ENCODE measurements at regions not wholly inside any gene's neighbourhood (a gene's known extent, or its start where the extent isn't known, plus 50 kb on each side); places are given as distances from the start of the nearest gene placed in this dataset.

DNA sequence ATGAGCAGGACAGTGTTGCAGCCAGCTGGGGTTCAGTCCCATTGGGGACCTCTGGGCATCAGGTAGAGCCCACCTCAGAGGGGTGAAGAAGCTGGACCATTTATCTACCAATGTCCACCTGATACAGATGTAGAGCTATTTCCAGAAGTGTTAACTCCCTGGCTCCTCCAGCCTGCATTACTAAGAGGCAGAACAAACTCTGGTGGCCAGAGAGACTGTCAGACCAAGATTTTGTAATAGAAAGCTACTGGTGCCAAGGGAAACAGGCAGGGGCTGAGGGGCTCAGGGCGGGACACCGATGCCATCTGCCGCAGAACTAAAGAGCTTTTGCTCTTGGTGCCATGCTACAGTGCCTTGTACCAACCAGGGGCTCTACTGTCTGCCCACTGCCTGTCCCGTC, 268.2 kb upstream of the HABP2 start:
- DNase-seq, result no peak
- TF ChIP-seq, protein P1, sequence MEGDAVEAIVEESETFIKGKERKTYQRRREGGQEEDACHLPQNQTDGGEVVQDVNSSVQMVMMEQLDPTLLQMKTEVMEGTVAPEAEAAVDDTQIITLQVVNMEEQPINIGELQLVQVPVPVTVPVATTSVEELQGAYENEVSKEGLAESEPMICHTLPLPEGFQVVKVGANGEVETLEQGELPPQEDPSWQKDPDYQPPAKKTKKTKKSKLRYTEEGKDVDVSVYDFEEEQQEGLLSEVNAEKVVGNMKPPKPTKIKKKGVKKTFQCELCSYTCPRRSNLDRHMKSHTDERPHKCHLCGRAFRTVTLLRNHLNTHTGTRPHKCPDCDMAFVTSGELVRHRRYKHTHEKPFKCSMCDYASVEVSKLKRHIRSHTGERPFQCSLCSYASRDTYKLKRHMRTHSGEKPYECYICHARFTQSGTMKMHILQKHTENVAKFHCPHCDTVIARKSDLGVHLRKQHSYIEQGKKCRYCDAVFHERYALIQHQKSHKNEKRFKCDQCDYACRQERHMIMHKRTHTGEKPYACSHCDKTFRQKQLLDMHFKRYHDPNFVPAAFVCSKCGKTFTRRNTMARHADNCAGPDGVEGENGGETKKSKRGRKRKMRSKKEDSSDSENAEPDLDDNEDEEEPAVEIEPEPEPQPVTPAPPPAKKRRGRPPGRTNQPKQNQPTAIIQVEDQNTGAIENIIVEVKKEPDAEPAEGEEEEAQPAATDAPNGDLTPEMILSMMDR (IDR thresholded peaks at IDR 0.05; ENCODE audit: low read depth, low read length, missing control alignments), result no peak
- in situ Hi-C loops (cut with HindIII; ENCODE audit: low pct_ligation_motif_present, low sequenced_read_pairs), result no loop called here
- no peak overlapping the region for H3K4me3 ChIP-seq (ENCODE audit: low read depth, low read length)
- H3K36me3 ChIP-seq (replicated peaks), result no peaks in the 10 kb centered on the region
- no peak overlapping the region for H3K27ac ChIP-seq
- no peaks in the 10 kb centered on the region for H3K27me3 ChIP-seq (replicated peaks)

DNA sequence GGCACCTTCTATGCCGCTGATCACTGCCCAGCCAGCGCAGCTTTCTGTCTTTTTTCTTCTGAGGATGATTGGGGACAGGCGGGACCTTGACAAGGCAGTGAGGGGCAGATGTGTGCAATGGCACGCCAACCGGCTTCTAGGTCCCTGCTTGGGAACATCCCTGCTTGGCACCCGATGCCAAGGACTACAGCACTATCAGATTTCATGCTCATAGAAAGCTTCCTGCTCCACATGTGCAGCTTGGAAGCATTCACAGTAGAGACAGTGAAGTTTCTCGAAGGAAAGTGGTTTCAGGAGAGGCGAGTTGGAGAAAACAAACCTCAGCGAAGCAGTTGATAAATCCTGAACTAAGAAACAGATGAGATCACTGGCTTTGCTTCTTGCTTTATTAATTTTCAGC, 267.5 kb upstream of the HABP2 start:
- TF ChIP-seq, protein P1 (IDR thresholded peaks at IDR 0.05; ENCODE audit: low read depth, low read length, missing control alignments), result no peak
- DNase-seq, result no peak
- Histone ChIP-seq H3K27me3 (replicated peaks) (no peaks in the 10 kb centered on the region), H3K4me3 (ENCODE audit: low read depth, low read length) (no peak overlapping the region), H3K27ac (no peak overlapping the region), H3K36me3 (replicated peaks) (no peaks in the 10 kb centered on the region)
- in situ Hi-C loops (cut with HindIII; ENCODE audit: low pct_ligation_motif_present, low sequenced_read_pairs), result no loop called here

DNA sequence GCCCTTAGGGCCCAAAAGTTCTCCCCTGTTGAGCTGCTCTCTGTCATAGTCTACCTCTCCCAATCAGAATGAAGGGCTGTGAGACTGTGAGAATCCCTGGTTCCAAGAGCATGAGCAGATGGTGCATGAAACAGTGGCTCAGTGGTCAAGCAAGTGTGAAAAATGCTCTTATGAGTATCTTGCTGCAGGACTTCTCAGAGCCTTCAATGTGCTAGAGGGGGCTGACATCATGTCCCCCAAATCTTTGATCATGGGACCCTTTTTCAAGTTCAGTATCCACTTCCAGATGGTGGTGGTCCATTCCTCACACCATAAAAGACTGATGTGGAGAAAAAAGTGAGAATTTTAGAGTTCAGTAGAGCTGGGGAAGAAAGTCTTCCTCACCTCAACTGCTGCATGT, 265.3 kb upstream of the HABP2 start:
- no peak overlapping the region for H3K27ac ChIP-seq
- in situ Hi-C loops (cut with HindIII; ENCODE audit: low pct_ligation_motif_present, low sequenced_read_pairs), result no loop called here
- TF ChIP-seq, protein P1 (IDR thresholded peaks at IDR 0.05; ENCODE audit: low read depth, low read length, missing control alignments), result no peak
- H3K36me3 ChIP-seq (replicated peaks), result no peaks in the 10 kb centered on the region
- H3K27me3 ChIP-seq (replicated peaks), result no peaks in the 10 kb centered on the region
- DNase-seq, result no peak
- no peak overlapping the region for H3K4me3 ChIP-seq (ENCODE audit: low read depth, low read length)

DNA sequence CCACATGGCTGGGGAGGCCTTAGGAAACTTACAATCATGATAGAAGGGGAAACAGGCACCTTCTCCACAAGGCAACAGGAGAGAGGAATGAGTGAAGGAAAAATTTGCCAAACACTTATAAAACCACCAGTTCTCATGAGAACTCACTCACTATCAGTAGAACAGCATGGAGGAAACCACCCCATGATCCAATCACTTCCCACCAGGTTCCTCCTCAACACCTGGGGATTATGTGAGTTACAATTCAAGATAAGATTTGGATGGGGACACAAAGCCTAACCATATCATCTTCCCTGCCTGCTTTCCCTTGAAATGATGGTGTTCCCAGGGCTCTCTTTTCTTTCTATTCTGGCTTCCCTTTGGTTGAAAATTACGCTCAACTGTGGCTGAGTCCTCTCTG, 262.7 kb upstream of the HABP2 start:
- Histone ChIP-seq H3K27ac (no peak overlapping the region), H3K36me3 (replicated peaks) (no peaks in the 10 kb centered on the region), H3K4me3 (ENCODE audit: low read depth, low read length) (no peak overlapping the region), H3K27me3 (replicated peaks) (no peaks in the 10 kb centered on the region)
- in situ Hi-C loops (cut with HindIII; ENCODE audit: low pct_ligation_motif_present, low sequenced_read_pairs), result no loop called here
- TF ChIP-seq, protein P1 (IDR thresholded peaks at IDR 0.05; ENCODE audit: low read depth, low read length, missing control alignments), result no peak
- DNase-seq, result no peak

DNA sequence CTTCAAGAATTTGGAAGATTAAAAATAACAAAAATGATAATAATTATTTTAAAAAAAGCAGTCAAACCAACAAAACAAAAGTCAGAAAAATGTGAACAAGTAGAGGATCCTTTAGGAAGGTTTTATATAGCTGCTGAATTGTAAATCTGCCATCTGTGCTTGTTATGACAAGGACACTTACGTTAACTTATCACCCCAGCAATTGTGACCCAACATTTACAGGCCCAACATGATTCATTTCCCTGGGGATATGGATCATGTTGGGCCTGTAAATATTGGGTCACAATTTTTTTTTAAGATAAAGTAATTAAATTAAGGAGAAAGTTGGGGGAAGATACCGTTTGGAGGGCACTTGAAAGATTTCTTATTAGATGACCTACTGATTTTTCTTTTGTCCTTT, 261.4 kb upstream of the HABP2 start:
- H3K4me3 ChIP-seq (ENCODE audit: low read depth, low read length), result no peak overlapping the region
- no peak for DNase-seq
- H3K27ac ChIP-seq, result no peak overlapping the region
- TF ChIP-seq, protein P1 (IDR thresholded peaks at IDR 0.05; ENCODE audit: low read depth, low read length, missing control alignments), result no peak
- no peaks in the 10 kb centered on the region for H3K27me3 ChIP-seq (replicated peaks)
- in situ Hi-C loops (cut with HindIII; ENCODE audit: low pct_ligation_motif_present, low sequenced_read_pairs), result no loop called here
- H3K36me3 ChIP-seq (replicated peaks), result no peaks in the 10 kb centered on the region

DNA sequence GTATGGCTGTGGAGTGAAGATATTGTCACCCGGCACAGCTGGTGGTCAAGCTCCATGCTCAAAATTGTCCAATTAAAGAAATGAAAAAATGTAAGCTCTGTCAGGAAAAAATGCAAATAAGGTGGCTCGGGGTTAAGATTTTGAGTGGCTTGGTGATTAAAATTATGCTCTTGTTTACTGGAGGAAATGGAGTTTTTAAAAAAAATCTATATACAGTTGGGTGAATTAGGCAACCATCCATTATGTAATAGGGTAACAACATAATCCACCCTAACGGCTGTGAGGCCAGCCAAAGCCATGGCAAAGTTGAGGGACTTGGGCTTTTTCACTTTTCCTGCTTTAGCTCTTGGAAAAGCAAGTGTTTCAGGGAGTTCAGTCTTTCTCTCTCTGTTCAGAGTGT, 260.8 kb upstream of the HABP2 start:
- Histone ChIP-seq H3K36me3 (replicated peaks) (no peaks in the 10 kb centered on the region), H3K27ac (no peak overlapping the region), H3K4me3 (ENCODE audit: low read depth, low read length) (no peak overlapping the region), H3K27me3 (replicated peaks) (no peaks in the 10 kb centered on the region)
- in situ Hi-C loops (cut with HindIII; ENCODE audit: low pct_ligation_motif_present, low sequenced_read_pairs), result no loop called here
- DNase-seq, result no peak
- TF ChIP-seq, protein P1 (IDR thresholded peaks at IDR 0.05; ENCODE audit: low read depth, low read length, missing control alignments), result no peak

Measured in brain microvascular endothelial cell (primary cell).